CD4-positive, alpha-beta T cell treated with Interleukin-4 for 4 hours (primary cell): ENCODE measurements at regions not wholly inside any gene's neighbourhood (a gene's known extent, or its start where the extent isn't known, plus 50 kb on each side); places are given as distances from the start of the nearest gene placed in this dataset.
A peak's percentile ranks its signal among the peaks of the same experiment; 100 is the strongest.

Experiments
- DNase-seq: peaks from one replicate; pipeline ENCODE4 v3.0.0-alpha.2; 2020

DNA sequence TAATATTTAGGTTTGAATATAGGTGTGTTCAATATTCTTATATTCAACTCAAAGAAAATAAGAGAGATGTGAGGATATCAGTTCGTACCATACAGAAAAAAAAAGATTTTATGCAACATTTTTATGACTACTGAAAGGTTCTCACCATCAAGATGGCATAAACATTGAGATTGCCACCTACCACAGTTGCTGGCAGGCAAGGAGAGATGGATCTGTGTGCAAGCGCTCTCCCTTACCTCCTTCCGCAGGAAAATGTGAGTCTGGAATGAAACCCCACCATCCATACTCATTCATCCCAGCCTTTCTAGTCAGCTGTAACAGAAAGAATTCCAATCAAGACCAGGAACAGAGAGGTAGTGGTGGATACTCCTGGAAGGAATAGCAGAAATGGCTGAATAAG, 376.9 kb downstream of the PPP3CA start:
- no peak for DNase-seq

DNA sequence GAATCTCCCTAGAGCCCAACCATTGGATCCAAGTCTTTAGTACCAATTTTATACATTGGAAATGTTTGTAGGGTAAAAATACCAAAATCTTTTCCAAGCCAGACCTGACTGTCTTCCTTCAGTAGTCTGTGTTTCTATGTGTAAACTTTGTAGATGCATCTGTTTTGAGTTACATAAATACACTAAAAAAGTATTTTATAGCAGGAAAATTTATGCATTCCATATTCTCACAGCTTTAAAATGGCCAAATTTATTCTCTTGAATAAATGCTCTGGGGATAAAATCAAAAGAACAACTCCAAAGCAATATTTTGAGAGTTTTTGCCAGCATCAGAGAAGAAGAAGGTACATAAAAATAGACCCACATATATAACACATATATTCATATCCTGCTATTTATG, 377.4 kb downstream of the PPP3CA start:
- DNase-seq: no peak

DNA sequence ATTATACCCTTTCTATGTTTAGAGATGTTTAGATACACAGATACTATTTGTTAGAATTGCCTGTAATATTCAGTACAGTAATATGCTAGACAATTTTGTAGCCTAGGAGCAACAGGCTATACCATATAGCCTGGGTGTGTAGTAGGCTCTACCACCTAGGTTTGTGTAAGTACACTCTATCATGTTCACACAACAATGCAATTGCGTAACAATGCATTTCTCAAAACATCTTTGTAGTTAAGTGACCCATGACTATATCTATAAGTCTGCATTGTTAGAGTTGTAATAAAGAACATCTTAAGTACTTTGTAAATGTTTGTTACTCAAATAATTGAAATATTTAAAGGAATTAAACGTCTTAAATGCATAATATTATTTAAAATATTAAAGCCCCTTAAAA, 379.3 kb downstream of the PPP3CA start:
- DNase-seq: no peak

DNA sequence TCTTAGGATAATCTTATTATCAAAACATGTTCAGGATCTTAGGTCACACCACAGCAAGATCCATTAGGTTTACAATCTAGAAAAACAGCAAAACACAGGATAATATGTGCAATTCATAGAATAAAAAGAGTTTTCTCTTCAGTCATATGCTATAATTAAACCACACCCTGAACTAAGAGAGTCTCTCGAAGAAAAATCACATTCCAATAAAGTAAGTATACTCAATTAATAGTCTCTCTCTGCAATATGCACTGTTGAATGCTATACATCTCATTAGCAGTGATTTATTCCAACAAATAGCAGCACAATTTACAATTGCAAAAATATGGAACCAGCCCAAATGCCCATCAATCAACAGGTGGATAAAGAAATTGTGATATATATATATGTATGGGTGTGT, 383.7 kb downstream of the PPP3CA start:
- DNase-seq: no peak

DNA sequence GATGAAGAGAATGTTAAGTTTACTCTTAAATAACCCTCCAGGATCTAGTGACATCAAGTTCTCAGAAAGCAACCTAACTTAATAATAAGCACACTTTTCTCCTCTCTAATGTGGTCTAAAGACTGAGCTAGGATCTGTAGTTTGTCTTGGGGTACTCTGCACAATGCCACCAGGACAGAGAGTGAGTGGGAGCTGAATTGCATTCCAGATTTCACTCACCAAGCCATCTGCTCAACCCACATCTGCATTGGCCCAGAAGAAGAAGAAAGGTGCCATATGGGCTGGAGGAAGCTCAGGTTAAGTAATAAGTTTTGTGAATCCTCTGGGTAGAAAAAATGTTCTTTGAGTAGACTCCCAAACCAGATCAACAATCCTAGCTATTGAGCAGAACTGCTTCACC, 384.6 kb downstream of the PPP3CA start:
- DNase-seq: no peak

DNA sequence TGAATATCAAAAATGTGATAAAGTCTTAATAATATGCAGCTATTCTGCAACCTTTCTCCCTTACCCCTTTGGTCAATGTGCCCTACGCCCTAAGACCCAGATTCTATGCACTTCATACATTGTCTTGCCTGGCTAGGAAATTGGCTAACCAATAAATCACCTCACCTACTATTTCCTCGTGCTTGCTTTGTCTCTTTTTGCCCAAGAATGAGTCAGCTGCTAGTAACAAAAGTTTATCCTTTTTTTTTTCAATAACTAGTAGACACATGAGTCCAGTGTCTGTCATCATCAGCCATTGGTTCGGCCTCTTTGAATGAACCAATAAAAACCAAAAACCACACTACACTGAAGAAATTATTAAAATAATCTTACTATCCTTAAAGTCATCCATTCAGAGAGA, 387.1 kb downstream of the PPP3CA start:
- no peak for DNase-seq

DNA sequence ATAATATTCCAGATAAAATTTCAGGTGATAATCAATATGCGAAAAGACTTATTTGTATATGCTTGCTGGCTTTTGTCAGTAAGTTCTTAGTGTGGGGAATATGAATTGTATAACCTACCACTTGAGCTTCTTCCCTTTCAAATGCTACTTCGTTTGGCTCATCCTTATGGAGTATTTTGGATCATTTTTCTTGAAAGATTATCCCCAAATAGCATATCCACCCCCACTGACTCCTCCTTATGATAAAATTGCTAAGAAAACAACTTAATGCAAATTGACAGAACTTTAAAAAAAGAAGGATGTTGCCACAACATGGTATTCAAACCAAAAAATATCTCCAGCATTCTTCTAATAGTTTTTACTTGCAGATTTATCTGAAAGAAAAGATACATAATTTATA, 393.3 kb downstream of the PPP3CA start:
- no peak for DNase-seq

DNA sequence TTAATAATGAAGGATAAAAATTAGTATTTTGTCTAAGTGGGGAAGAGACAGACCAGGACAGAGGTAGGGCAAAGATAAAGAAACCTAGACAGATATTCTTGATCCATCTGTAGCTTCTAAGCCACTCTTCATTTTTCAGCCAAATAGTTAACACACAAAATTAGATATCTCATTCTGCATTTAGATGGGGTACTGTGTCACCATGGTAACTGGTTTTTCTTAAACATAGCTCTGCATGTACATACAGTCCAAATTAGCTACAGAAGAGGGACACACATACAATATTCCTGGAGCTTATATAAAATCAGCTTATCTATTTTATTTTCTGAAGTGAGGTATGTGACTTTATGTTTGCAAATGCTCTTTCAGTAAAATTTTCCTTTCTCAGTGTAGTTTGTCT, 393.7 kb downstream of the PPP3CA start:
- no peak for DNase-seq

DNA sequence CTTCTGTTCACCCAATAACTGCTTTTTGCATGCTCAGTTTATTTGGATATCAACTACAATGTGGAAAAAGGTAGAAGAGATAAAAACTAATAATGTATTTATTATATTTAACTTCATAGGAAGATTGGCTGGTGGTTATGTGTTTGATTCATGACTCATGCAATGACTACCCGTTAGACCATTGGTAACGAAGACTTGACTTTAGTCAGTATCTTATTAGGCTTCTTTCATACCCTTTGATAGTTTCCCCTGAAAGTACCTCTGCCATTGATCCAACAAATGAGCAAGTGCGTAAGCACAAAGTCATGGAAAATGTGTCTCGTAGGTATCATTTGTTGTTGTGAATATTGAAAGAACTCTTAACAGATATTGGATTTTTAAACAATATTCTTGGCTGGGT, 394.7 kb downstream of the PPP3CA start:
- DNase-seq: no peak

DNA sequence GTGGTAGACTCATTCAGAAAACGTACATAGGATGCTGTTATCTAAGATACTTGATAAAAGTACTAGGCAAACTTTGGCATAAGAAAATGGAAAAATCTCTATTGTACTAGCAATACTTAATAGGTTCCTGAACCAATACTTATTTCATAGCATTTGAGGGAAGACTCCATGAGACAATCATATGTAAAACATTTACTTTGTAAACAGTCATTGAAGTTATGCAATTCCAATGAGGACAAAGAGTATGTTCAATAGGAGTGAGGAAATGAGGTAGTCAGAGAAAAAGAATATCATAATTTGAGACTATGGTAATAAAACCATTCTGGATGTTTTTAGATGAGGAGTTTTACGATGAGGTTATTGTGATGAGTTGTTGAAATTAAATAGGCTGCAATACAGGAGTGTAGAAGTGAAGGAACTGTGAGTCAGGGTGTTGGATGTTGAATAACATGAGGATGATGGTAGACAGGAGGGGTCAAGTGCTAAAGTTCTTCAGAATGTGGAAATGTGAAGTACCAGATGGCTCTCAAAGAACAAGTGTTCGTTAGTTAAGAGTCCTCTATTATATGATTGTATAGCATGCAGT, 397.9 kb downstream of the PPP3CA start:
- no peak for DNase-seq

DNA sequence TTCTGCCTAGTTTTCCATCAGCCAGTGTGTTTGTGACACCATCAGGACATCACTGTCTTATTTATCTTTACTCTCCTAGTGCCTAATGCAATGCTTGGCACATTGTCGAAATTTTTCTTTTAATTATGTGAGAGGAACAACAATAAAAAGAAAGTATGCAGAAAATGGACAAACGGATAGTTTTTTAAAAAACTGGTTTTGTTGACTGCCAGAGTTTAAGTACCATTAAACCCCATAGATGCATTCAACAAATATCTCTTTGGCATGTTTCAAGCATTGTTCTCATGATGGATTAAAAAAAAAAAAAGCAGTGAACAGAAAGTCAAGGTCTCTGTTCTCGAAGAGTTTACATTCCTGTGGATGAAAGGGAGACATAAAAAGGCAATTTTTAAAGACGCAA, 398.4 kb downstream of the PPP3CA start:
- no peak for DNase-seq

DNA sequence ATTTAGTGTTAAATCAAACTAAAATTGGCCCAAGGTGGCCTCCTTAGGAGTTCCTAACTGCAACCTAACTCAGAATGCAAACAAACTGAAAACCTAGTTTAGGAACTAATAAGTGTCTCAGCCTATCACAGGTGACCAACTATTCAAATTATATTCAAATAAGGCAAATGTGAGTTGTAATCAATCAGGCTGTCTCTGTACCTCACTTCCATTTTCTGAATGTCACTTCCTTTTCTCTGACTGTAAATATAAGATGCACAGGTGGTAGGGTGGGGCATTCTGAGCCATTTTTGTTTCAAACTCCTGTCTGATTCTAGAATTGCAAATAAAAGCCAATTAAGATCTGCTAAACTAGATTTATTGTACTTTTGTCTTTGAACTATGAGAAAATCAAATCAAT, 401.5 kb downstream of the PPP3CA start:
- DNase-seq: no peak

DNA sequence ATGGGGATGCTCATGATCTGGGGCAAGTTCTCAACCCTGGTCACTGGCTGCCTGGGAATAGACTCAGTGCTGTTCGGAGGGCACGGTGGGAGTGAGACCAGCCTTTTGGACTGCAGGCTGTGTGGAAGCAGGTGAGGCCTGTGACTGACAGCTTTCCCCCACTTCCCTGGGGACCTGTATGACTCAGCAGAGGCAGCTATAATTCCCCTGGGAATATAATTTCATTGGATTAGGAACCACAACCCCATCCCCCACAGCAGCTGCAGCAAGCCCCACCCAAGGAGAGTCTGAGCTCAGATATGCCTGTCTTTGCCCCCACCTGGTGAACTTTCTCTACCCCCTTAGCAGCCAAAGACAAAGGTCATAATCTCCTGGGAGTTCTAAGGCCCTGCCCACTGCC, 408.6 kb downstream of the PPP3CA start:
- DNase-seq: no peak

DNA sequence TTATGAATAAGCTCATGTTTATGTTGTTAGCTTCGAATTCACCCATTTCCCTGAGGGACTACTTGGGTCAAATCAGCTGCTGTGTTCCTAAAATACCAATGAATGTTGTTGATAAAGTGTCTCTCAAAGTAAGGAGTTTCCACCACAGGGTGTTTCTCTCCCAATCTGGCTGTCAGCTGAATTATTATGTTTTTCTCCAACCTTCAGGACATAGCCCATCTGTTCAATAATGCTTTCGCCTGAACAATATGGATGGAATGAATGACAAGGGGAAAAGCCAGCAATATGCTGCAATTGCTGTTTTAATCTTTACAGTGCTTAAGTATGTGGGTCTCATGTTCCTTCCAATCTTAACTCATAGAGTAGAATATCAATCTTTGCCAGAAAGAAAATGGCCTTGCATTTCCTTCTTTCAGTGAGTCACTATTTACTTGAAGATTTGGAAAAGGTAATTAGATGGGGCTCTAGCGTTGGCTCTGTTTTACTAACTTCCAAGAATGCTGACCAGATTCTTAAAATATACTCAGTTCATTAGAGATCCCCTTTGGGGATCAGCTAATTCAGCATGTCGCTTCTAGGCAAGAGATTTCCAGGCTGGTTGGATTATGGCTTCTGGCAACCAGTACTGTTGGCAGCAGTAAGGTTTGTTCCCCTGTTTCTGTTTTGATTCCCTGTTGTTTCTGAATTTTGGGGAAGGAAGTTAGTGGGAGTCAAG, 410.5 kb downstream of the PPP3CA start:
- DNase-seq: no peak

DNA sequence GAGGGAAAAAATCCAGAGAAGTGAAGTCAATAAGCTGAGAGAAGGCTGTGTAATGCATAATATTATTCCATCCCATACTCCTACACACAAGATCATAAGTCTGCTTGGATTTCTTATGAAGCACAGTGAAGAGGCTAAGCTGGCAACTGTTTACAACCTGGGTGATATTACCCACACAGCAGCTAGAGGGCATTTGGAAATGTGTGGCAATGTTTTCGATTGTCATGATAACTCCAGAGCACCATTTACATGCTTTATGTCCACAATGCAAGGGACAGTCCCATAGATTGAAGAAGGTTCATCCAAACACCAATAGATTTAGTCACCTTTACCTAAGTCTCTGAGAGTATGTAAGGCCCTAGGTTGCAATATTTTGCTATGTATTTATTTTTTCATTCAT, 412.2 kb downstream of the PPP3CA start:
- DNase-seq: peak; percentile 11

DNA sequence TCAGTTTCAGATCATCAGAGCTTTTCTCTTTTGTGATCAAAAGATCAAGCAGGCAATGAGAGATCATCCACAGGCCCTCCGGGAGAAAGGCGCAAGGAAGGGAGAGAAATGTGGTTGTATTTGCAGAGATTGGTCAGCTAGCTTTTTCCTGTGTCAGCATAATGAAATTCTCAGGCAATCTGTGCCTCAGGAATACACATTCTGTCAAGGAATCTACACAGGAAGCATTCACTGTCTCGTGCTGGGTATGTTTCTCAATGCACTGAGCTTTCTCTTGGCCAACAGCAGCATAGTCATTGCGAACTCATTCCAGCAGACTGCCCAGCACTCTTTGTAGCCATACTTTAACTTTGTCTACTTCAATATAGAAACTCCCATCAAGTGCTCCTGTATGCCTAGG, 413.7 kb downstream of the PPP3CA start:
- no peak for DNase-seq

DNA sequence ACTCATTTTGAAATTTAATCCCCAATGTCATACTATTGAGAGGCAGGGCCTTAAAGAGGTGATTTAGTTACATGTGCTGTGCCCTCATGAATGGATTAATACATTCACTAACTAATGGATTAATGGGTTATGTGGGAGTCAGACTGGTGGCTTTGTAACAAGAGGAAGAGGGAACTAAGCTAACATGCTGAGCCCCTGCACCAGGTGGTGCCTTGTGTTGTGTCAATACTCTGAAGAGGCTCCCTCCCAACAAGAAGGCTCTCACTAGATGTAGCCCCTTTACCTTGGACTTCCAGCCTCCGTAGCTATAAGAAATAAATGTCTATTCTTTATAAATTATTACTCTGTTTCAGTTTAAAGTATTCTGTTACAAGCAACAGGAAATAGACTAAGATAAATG, 411.9 kb upstream of the EMCN start:
- DNase-seq: no peak

DNA sequence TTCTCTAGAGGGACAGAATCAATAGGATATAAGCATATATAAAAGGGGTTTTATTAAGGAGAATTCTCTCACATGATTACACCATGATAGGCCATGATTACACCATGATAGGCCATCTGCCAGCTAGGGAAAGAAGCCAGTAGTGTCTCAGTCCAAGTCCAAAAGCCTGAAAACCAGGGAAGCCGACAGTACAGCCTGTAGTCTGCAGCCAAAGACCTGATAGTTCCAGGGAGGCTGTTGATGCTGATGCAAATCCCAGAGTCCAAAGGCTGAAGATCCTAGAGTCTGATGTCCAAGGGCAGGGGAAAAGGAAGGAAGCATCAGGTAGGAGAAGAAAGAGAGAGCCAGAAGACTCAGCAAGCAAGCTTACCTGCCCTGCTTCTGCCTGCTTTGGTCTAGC, 411.3 kb upstream of the EMCN start:
- DNase-seq: no peak

DNA sequence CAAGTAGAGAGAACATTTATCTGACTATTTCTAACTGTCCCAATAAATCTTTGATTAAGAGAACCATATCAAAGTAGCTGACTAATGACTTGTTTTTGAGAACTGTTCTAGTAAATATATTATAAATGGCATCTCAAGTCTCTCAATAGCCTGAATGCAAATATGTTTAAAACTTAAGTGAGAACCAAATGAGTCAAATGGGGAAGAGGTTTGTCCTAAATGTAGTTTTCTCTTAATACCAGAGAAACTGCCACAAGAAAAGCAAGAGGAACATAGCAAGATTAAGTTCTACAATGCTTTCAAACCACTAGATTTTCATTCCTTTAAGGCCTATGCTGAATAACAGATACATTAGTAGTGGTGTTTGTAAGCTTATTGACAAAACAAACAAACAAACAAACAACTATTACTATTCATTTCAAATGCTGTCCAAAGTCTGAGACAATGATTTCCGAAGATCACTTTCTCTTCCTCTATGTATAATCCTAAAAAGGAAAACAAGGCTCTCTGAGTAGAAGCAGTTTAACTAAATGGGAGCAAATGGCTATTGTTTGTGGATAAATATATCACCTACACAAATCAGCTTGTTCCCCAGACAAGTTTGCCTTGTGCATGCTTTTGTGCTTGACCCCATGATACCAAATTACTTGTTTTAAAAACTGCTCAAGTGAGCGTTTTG, 408.4 kb upstream of the EMCN start:
- no peak for DNase-seq

DNA sequence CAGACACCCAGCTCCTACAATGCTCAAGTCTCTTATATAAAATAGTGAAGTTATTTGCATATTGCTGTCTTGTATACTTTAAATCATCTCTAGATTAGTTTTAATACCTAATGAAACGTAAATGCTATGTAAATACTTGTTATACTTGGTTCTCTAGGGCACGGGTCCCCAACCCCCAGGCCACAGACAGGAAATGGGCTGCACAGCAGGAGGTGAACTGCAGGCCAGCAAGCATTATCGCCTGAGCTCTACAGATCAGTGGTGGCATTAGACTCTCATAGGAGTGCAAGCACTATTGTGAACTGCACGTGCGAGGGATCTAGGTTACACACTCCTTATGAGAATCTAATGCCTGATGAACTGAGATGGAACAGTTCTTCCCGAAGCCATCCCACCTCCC, 395.9 kb upstream of the EMCN start:
- DNase-seq: no peak

DNA sequence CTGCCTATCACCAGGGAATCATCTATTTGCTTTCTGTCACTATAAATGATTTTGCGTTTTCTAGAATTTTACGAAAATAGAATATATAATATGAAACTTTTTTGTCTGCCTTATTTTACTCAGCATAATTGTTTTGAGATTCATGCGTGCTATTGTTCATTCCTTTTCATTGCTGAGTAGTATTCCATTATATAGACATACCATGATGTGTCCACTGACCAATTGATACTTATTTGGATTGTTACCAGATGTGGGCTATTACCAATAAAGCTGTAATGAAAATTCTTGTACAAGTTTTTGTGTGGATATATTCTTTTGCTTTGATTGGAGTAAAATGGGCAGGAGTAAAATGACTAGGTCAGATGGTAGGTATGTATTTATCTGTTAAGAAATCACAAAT, 390.7 kb upstream of the EMCN start:
- DNase-seq: no peak

DNA sequence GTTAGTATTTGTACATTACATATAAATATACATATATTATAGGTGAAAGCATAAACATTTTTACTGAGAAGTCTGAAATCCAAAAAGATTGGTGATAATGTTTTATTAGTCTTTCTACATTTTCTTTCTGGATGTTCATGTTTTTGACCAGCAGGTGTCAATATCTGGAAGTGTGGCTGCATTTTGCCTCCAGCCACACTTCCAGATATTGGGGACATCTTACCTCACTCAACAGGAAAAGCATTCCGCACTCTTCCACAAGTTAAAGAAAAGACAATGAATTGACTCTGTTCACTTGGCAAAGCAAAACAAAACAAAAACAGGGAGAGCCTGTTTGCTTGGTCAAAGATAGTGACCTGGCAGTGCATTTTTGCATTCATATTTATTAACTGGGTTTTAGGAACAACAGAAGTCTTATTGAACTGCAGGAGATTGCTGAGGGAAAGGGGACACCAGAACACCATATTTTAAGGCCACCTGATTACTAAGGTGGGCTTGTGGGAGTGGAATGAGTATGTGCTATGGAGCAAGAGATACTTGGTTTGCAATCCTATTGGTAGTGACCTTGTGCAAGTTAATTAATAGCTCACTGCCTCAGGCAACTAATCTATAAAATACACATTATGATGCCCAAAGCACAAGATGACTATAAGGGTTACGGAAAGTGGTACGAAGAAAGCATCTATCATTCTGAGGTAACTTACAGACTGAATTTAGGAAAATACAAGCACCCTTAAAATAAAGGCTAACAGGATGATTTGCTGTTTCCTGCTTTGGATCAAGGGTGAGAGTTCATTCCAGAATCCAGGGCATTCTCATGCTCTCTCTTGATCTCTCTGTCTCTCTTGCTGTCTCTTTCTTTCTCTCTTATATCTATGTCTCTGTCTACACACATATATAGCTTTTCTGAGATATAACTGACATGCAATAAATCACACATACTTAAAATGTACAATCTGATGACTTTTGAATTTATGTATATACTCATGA, 389.9 kb upstream of the EMCN start:
- DNase-seq: no peak

DNA sequence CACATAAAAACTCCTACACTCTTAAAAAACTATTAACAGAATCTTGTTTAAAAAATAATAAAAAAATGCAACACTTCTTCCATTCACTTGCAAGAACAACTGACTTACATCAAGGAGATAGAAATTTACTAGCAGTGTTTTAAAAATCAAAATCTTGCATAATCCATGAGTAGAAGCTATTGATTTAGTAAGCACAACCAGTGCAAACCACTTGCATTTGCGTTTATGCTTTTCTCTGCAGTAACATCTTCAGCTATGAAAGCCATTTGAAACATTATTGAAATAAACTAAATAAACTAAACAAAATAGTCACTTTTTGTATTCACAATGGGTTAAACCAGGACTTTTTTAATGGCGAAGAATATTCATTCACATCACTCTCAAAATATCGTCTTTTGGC, 389.2 kb upstream of the EMCN start:
- DNase-seq: no peak
